ENCODE measurements at regions not wholly inside any gene's neighbourhood (a gene's known extent, or its start where the extent isn't known, plus 50 kb on each side); places are given as distances from the start of the nearest gene placed in this dataset.
"Not testable (repeated sequence)": the region's sequence is repeated elsewhere in the genome, so short reads cannot be mapped to it uniquely, and the experiment has no call there.

- no peak for DNase-seq (ENCODE audit: low read depth)
Observed at GRCh38 chr6:167408235-167408869, 83.5 kb downstream of the TTLL2 start.

GRCh38 chr6:167409079-167409478 lies 84.2 kb downstream of the TTLL2 start:
- DNase-seq (ENCODE audit: low read depth) = no peak

- DNase-seq (ENCODE audit: low read depth) = no peak
Observed at GRCh38 chr6:167409694-167410093, 84.8 kb downstream of the TTLL2 start.

GRCh38 chr6:167410462-167410861 lies 85.6 kb downstream of the TTLL2 start:
- DNase-seq (ENCODE audit: low read depth) = no peak

- no peak for DNase-seq (ENCODE audit: low read depth)
Observed at GRCh38 chr6:167412506-167412905, 87.6 kb downstream of the TTLL2 start.

GRCh38 chr6:167415441-167415961 lies 90.6 kb downstream of the TTLL2 start:
- DNase-seq (ENCODE audit: low read depth) = no peak

- no peak for DNase-seq (ENCODE audit: low read depth)
Observed at GRCh38 chr6:167416676-167417430, 92.0 kb downstream of the TTLL2 start.

GRCh38 chr6:167420177-167420576 lies 95.3 kb downstream of the TTLL2 start:
- DNase-seq (ENCODE audit: low read depth) = no peak

GRCh38 chr6:167420858-167421766 lies 96.2 kb downstream of the TTLL2 start:
- no peak for DNase-seq (ENCODE audit: low read depth)

- not testable (repeated sequence) for DNase-seq (ENCODE audit: low read depth)
Observed at GRCh38 chr6:167421944-167422343, 97.1 kb downstream of the TTLL2 start.

GRCh38 chr6:167422934-167423333 lies 98.0 kb downstream of the TTLL2 start:
- DNase-seq (ENCODE audit: low read depth) = no peak

- no peak for DNase-seq (ENCODE audit: low read depth)
Observed at GRCh38 chr6:167424060-167424673, 99.3 kb downstream of the TTLL2 start.

- DNase-seq (ENCODE audit: low read depth) = no peak
Observed at GRCh38 chr6:167424700-167425099, 99.8 kb downstream of the TTLL2 start.

- no peak for DNase-seq (ENCODE audit: low read depth)
Observed at GRCh38 chr6:167426084-167426483, 101.2 kb downstream of the TTLL2 start.

- DNase-seq (ENCODE audit: low read depth) = no peak
Observed at GRCh38 chr6:167426651-167427050, 101.8 kb downstream of the TTLL2 start.

- DNase-seq (ENCODE audit: low read depth) = no peak
Observed at GRCh38 chr6:167428664-167429333, 103.9 kb downstream of the TTLL2 start.

GRCh38 chr6:167429353-167429752 lies 104.5 kb downstream of the TTLL2 start:
- no peak for DNase-seq (ENCODE audit: low read depth)

GRCh38 chr6:167435209-167435728 lies 110.4 kb downstream of the TTLL2 start:
- no peak for DNase-seq (ENCODE audit: low read depth)

GRCh38 chr6:167437888-167438484 lies 113.1 kb downstream of the TTLL2 start:
- no peak for DNase-seq (ENCODE audit: low read depth)

GRCh38 chr6:167441715-167442206 lies 116.9 kb downstream of the TTLL2 start:
- no peak for DNase-seq (ENCODE audit: low read depth)

- no peak for DNase-seq (ENCODE audit: low read depth)
Observed at GRCh38 chr6:167442245-167442644, 117.4 kb downstream of the TTLL2 start.

Data from CMK (cell line).